Endothelial cell of umbilical vein (primary cell): ENCODE measurements at regions not wholly inside any gene's neighbourhood (a gene's known extent, or its start where the extent isn't known, plus 50 kb on each side); places are given as distances from the start of the nearest gene placed in this dataset.

Experiments
- BruUV-seq: library from RNA; stranded (reverse); fragments of 400-500 nt; replicated peaks from 2 replicates; lab custom pipeline; 2021; lab: Mats Ljungman, UMichigan
- CTCF ChIA-PET: fragments of 300-600, 350-600 bp; sonication (Branson Sonifier 250); formaldehyde crosslinking; loops from one replicate; lab custom pipeline; 2021; ENCODE audit warnings: antibody characterized with exemption, inconsistent platforms; lab: Charles Lee
- POLR2A ChIA-PET: fragments of 300-600, 350-600 bp; sonication (Branson Sonifier 250); formaldehyde crosslinking; loops from one replicate; lab custom pipeline; 2021; ENCODE audit warnings: antibody characterized with exemption, inconsistent platforms; lab: Charles Lee
- DNase-seq: peaks from one replicate; pipeline ENCODE4 v3.0.0-alpha.2; 2011; ENCODE audit warnings: low read depth, low spot score
- FAIRE-seq: peaks from 2 replicates; lab custom pipeline; 2011; peaks lifted over from hg19 to GRCh38; lab: Jason Lieb, UNC
- H2AFZ ChIP-seq: 2 replicates; pipeline ENCODE4 v1.6.0; 2012; ENCODE audit warnings: low read depth, low read length, control low read depth, inconsistent platforms
- H3K27ac ChIP-seq: 2 replicates; pipeline ENCODE4 v1.5.1; 2011; ENCODE audit warnings: low read depth, mild to moderate bottlenecking, control low read depth, low read length, moderate library complexity; ENCODE audit not compliant: insufficient read depth
- H3K27me3 ChIP-seq, 2 experiments: 2 replicates each; pipeline versions ENCODE4 v1.6.0 to v1.6.1; 2011; ENCODE audit warnings: low read length in 2 of 2, mixed read lengths in 1 of 2; ENCODE audit not compliant: control insufficient read depth in 2 of 2, insufficient read depth in 2 of 2
- H3K36me3 ChIP-seq, 2 experiments: 2 replicates in 1 of 2; 3 replicates in 1 of 2; pipeline ENCODE4 v1.5.1; 2011; ENCODE audit warnings: low read length in 2 of 2, mild to moderate bottlenecking in 1 of 2, moderate library complexity in 1 of 2; ENCODE audit not compliant: control insufficient read depth in 2 of 2, insufficient read depth in 2 of 2; ENCODE audit errors: extremely low read depth in 1 of 2
- H3K4me1 ChIP-seq: 3 replicates; pipeline ENCODE4 v1.5.1; 2011; ENCODE audit warnings: mild to moderate bottlenecking, low read length; ENCODE audit not compliant: control insufficient read depth, insufficient read depth; ENCODE audit errors: extremely low read depth
- H3K4me2 ChIP-seq: 2 replicates; pipeline ENCODE4 v1.6.1; 2011; ENCODE audit warnings: low read length, control low read depth, mixed read lengths; ENCODE audit not compliant: insufficient read depth
- H3K4me3 ChIP-seq, 3 experiments: fragments of 200-600 bp in 1 of 3; sonication (generic), shearing (Covaris generic) in 1 of 3; replicated peaks in 1 of 3; 2 replicates each; pipeline ENCODE4 v1.5.1; 2011 to 2016; ENCODE audit warnings: control low read depth in 3 of 3, low read length in 3 of 3, mild to moderate bottlenecking in 2 of 3, inconsistent platforms in 1 of 3, low read depth in 1 of 3, moderate library complexity in 1 of 3; ENCODE audit not compliant: insufficient read depth in 1 of 3
- H3K79me2 ChIP-seq: 2 replicates; pipeline ENCODE4 v1.6.0; 2012; ENCODE audit warnings: low read length, inconsistent platforms; ENCODE audit not compliant: control insufficient read depth, insufficient read depth
- H3K9ac ChIP-seq: replicated peaks from 2 replicates; pipeline ENCODE3; 2011; ENCODE audit warnings: low read length, control low read depth; ENCODE audit not compliant: insufficient read depth; ENCODE audit errors: extremely low read depth
- H3K9me1 ChIP-seq: replicated peaks from 3 replicates; pipeline ENCODE4 v1.6.0; 2011; ENCODE audit warnings: mild to moderate bottlenecking, low read length; ENCODE audit not compliant: control insufficient read depth, insufficient read depth; ENCODE audit errors: extremely low read depth
- H3K9me3 ChIP-seq: replicated peaks from 2 replicates; pipeline ENCODE4 v1.5.1; 2012; ENCODE audit warnings: low read length, inconsistent platforms; ENCODE audit not compliant: control insufficient read depth, insufficient read depth
- H4K20me1 ChIP-seq: replicated peaks from 2 replicates; pipeline ENCODE3; 2011; ENCODE audit warnings: mild to moderate bottlenecking, low read length; ENCODE audit not compliant: control insufficient read depth, insufficient read depth; ENCODE audit errors: extremely low read depth
- EZH2 ChIP-seq: IDR thresholded peaks from 2 replicates; pipeline ENCODE4 v1.6.1; 2012; ENCODE audit warnings: borderline replicate concordance, low read depth, mild to moderate bottlenecking, moderate library complexity, low read length, inconsistent platforms; ENCODE audit not compliant: severe bottlenecking
- FOS ChIP-seq: IDR thresholded peaks from 2 replicates; pipeline ENCODE4 v1.6.1; 2011; ENCODE audit warnings: mild to moderate bottlenecking, low read length, moderate library complexity, borderline replicate concordance; ENCODE audit not compliant: insufficient read depth
- GATA2 ChIP-seq: IDR thresholded peaks from 2 replicates; pipeline ENCODE4 v1.7.0; 2011; ENCODE audit warnings: low read depth, mild to moderate bottlenecking, moderate library complexity, mixed read lengths, low read length; ENCODE audit not compliant: insufficient read length, insufficient read depth
- JUN ChIP-seq: IDR thresholded peaks from 2 replicates; pipeline ENCODE4 v1.6.1; 2011; ENCODE audit warnings: borderline replicate concordance, low read depth; ENCODE audit not compliant: insufficient read length, insufficient read depth
- MYC ChIP-seq: IDR thresholded peaks from one replicate; pipeline ENCODE4 v1.6.1; 2011; ENCODE audit warnings: mild to moderate bottlenecking, low read depth, low read length
- POLR2A ChIP-seq: IDR thresholded peaks from 2 replicates; pipeline ENCODE4 v1.6.1; 2012; ENCODE audit warnings: low read depth, mild to moderate bottlenecking, control low read depth, low read length
- POLR2AphosphoS5 ChIP-seq: IDR thresholded peaks from 2 replicates; pipeline ENCODE4 v1.6.1; 2012; ENCODE audit warnings: low read depth, mild to moderate bottlenecking, control low read depth, low read length, moderate library complexity; ENCODE audit not compliant: insufficient read depth
- dilution Hi-C: fragments of 300-500 bp; cut with MboI; formaldehyde crosslinking; loops from one replicate; pipeline ENCODE4 v1.15.0; 2019; ENCODE audit warnings: low sequenced_read_pairs; ENCODE audit not compliant: extremely low pct_ligation_motif_present
- intact Hi-C: fragments of 100-400 bp; cut with micrococcal nuclease; formaldehyde crosslinking; loops from one replicate; pipeline ENCODE4 v1.10.0; 2022
- TF ChIP-seq, protein P1 (sequence below): IDR thresholded peaks from 2 replicates; pipeline ENCODE4 v1.6.1; 2011; ENCODE audit not compliant: insufficient read depth, insufficient read length
- TF ChIP-seq, protein P2 (sequence below), 2 donors: IDR thresholded peaks; 1 replicate in 1 of 2; 2 replicates in 1 of 2; pipeline ENCODE4 v1.5.1; 2011; ENCODE audit warnings: low read length in 2 of 2, mild to moderate bottlenecking in 2 of 2, moderate library complexity in 2 of 2, control low read depth in 1 of 2, inconsistent platforms in 1 of 2, low read depth in 1 of 2; ENCODE audit not compliant: insufficient read depth in 1 of 2; ENCODE audit errors: extremely low read depth in 1 of 2

DNA sequence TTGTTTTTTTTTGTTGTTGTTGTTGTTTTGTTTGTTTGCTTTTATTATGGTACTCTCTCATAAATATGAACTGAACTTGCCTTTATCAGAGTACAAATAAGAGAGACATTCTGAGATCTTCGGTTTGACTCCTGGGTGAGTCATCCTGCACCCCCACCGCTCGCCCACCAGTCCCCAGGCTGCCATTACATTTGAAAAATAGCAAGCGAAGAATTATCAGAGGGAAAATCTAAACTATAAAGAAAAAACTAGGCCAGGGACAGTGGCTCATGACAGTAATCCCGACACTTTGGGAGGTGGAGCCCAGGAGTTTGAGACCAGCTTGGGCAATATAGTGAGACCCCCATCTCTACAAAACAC, 122.1 kb upstream of the MAP3K1 start:
- no peaks in the 10 kb centered on the region for H3K9me3 ChIP-seq
- no peak overlapping the region for H3K4me2 ChIP-seq
- FAIRE-seq (no peak), DNase-seq (no peak)
- H2AFZ ChIP-seq: no peak overlapping the region
- no peaks in the 10 kb centered on the region for H4K20me1 ChIP-seq
- ChIA-PET CTCF (no interaction called here), POLR2A (no interaction called here)
- no peaks in the 10 kb centered on the region for H3K4me1 ChIP-seq
- no peak overlapping the region for H3K27ac ChIP-seq
- no peaks in the 10 kb centered on the region for H3K9me1 ChIP-seq
- H3K27me3 ChIP-seq: peaks cover 0 to 2% of the 10 kb centered on the region in 2 experiments
- BruUV-seq: no TSS peak
- no peak overlapping the region for H3K4me3 ChIP-seq
- no peak overlapping the region for H3K9ac ChIP-seq
- intact Hi-C loops (no loop called here), dilution Hi-C loops (no loop called here)
- no peak for TF ChIP-seq GATA2
- no peak for TF ChIP-seq FOS
- no peak for TF ChIP-seq JUN
- TF ChIP-seq POLR2A: no peak
- TF ChIP-seq, protein P1, sequence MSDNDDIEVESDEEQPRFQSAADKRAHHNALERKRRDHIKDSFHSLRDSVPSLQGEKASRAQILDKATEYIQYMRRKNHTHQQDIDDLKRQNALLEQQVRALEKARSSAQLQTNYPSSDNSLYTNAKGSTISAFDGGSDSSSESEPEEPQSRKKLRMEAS: no peak
- TF ChIP-seq, protein P2, sequence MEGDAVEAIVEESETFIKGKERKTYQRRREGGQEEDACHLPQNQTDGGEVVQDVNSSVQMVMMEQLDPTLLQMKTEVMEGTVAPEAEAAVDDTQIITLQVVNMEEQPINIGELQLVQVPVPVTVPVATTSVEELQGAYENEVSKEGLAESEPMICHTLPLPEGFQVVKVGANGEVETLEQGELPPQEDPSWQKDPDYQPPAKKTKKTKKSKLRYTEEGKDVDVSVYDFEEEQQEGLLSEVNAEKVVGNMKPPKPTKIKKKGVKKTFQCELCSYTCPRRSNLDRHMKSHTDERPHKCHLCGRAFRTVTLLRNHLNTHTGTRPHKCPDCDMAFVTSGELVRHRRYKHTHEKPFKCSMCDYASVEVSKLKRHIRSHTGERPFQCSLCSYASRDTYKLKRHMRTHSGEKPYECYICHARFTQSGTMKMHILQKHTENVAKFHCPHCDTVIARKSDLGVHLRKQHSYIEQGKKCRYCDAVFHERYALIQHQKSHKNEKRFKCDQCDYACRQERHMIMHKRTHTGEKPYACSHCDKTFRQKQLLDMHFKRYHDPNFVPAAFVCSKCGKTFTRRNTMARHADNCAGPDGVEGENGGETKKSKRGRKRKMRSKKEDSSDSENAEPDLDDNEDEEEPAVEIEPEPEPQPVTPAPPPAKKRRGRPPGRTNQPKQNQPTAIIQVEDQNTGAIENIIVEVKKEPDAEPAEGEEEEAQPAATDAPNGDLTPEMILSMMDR (IDR thresholded peaks at IDR 0.05; ENCODE audit: extremely low read depth in 1 of 2, insufficient read depth in 1 of 2, low read depth in 1 of 2, low read length in 2 of 2): no peak
- no peak for TF ChIP-seq EZH2
- TF ChIP-seq POLR2AphosphoS5: no peak
- no peak for TF ChIP-seq MYC
- H3K36me3 ChIP-seq: no peaks in the 10 kb centered on the region
- H3K79me2 ChIP-seq: no peaks in the 10 kb centered on the region
